SK-N-SH treated with all-trans-retinoic acid at 6 μM for 48 hours (cell line): ENCODE measurements at regions not wholly inside any gene's neighbourhood (a gene's known extent, or its start where the extent isn't known, plus 50 kb on each side); places are given as distances from the start of the nearest gene placed in this dataset.

ENCODE experiments used
- ATAC-seq: fragments of 200-7000 bp; cut with Tn5 transposase; 3 replicates; pipeline ENCODE4 v1.9.1; 2020; ENCODE audit warnings: mild to moderate bottlenecking, moderate library complexity
- ARNTL ChIP-seq: fragments of 450-650 bp; formaldehyde crosslinking; IDR thresholded peaks from 2 replicates; pipeline ENCODE4 v1.5.0; 2020; ENCODE audit warnings: low read depth, mild to moderate bottlenecking, moderate library complexity, borderline replicate concordance
- CREB5 ChIP-seq: fragments of 250-450 bp; sonication (Bioruptor Pico); IDR thresholded peaks from 2 replicates; pipeline ENCODE4 v1.5.1; 2020; ENCODE audit warnings: low read depth, mild to moderate bottlenecking, moderate library complexity
- CSDC2 ChIP-seq: fragments of 250-450 bp; sonication (Bioruptor Pico); IDR thresholded peaks from 2 replicates; pipeline ENCODE4 v1.5.0; 2020; ENCODE audit warnings: mild to moderate bottlenecking, moderate library complexity
- CSRNP3 ChIP-seq: fragments of 250-450 bp; sonication (Bioruptor Pico); IDR thresholded peaks from 2 replicates; pipeline ENCODE4 v1.5.1; 2021; ENCODE audit warnings: mild to moderate bottlenecking, moderate library complexity
- ESRRG ChIP-seq: fragments of 250-450 bp; sonication (Bioruptor Pico); IDR thresholded peaks from 2 replicates; pipeline ENCODE4 v1.6.1; 2021; ENCODE audit warnings: mild to moderate bottlenecking
- ISL1 ChIP-seq: fragments of 250-450 bp; sonication (Bioruptor Pico); IDR thresholded peaks from 2 replicates; pipeline ENCODE4 v2.1.2; 2022; ENCODE audit warnings: mild to moderate bottlenecking, moderate library complexity
- OSR1 ChIP-seq: fragments of 250-450 bp; sonication (Bioruptor Pico); IDR thresholded peaks from 2 replicates; pipeline ENCODE4 v1.8.0; 2022; ENCODE audit warnings: moderate library complexity, mild to moderate bottlenecking, inconsistent platforms
- PATZ1 ChIP-seq: fragments of 250-450 bp; sonication (Bioruptor Pico); IDR thresholded peaks from 2 replicates; pipeline ENCODE4 v1.8.0; 2020; ENCODE audit warnings: mild to moderate bottlenecking, moderate library complexity, borderline replicate concordance
- PPARA ChIP-seq: fragments of 250-450 bp; sonication (Bioruptor Pico); IDR thresholded peaks from 2 replicates; pipeline ENCODE4 v1.5.0; 2020; ENCODE audit warnings: mild to moderate bottlenecking, borderline replicate concordance
- SNAI2 ChIP-seq: fragments of 250-450 bp; sonication (Bioruptor Pico); IDR thresholded peaks from 2 replicates; pipeline ENCODE4 v1.5.0; 2020; ENCODE audit warnings: mild to moderate bottlenecking, moderate library complexity
- TCF4 ChIP-seq: fragments of 250-450 bp; sonication (Bioruptor Pico); IDR thresholded peaks from 2 replicates; pipeline ENCODE4 v1.8.0; 2021; ENCODE audit warnings: mild to moderate bottlenecking, moderate library complexity, borderline replicate concordance
- TOX ChIP-seq: fragments of 250-450 bp; sonication (Bioruptor Pico); IDR thresholded peaks from 2 replicates; pipeline ENCODE4 v1.8.0; 2021; ENCODE audit warnings: mild to moderate bottlenecking, moderate library complexity, borderline replicate concordance
- ZFP3 ChIP-seq: fragments of 250-450 bp; sonication (Bioruptor Pico); IDR thresholded peaks from 2 replicates; pipeline ENCODE4 v1.5.0; 2020; ENCODE audit warnings: mild to moderate bottlenecking, moderate library complexity
- ZFP30 ChIP-seq: fragments of 450-650 bp; formaldehyde crosslinking; IDR thresholded peaks from 2 replicates; pipeline ENCODE4 v1.5.0; 2022; ENCODE audit warnings: mild to moderate bottlenecking, moderate library complexity
- ZNF565 ChIP-seq: fragments of 450-650 bp; formaldehyde crosslinking; conservative IDR thresholded peaks from 2 replicates; pipeline ENCODE4 v1.5.0; 2020; ENCODE audit warnings: low read depth, mild to moderate bottlenecking, moderate library complexity
- ZNF70 ChIP-seq: fragments of 450-650 bp; formaldehyde crosslinking; IDR thresholded peaks from 2 replicates; pipeline ENCODE4 v1.5.0; 2020; ENCODE audit warnings: mild to moderate bottlenecking, moderate library complexity
- ZNF8 ChIP-seq: fragments of 450-650 bp; formaldehyde crosslinking; IDR thresholded peaks from 2 replicates; pipeline ENCODE4 v1.5.0; 2020; ENCODE audit warnings: mild to moderate bottlenecking, moderate library complexity
- TF ChIP-seq, protein P1 (sequence below): fragments of 250-450 bp; sonication (Bioruptor Pico); IDR thresholded peaks from 2 replicates; pipeline ENCODE4 v1.5.0; 2020; ENCODE audit warnings: mild to moderate bottlenecking, moderate library complexity
- TF ChIP-seq, protein P2 (sequence below): fragments of 250-450 bp; sonication (Bioruptor Pico); IDR thresholded peaks from 2 replicates; pipeline ENCODE4 v1.8.0; 2021; ENCODE audit warnings: low read depth, mild to moderate bottlenecking, moderate library complexity, borderline replicate concordance

- ATAC-seq = peak; percentile 92
- TF ChIP-seq ZFP3 (CRISPR knock-in tag) (no peak), ISL1 (CRISPR knock-in tag) (no peak), CSDC2 (CRISPR knock-in tag) (no peak), ESRRG (CRISPR knock-in tag) (no peak), ZFP30 (CRISPR knock-in tag) (no peak), CSRNP3 (CRISPR knock-in tag) (no peak), ZNF70 (CRISPR knock-in tag) (no peak), ARNTL (CRISPR knock-in tag) (no peak), SNAI2 (CRISPR knock-in tag) (no peak), ZNF8 (CRISPR knock-in tag) (no peak), OSR1 (CRISPR knock-in tag) (no peak), TOX (CRISPR knock-in tag) (no peak), PPARA (CRISPR knock-in tag) (no peak), CREB5 (no peak), PATZ1 (CRISPR knock-in tag) (no peak), TCF4 (no peak), ZNF565 (no peak)
- TF ChIP-seq, protein P1, sequence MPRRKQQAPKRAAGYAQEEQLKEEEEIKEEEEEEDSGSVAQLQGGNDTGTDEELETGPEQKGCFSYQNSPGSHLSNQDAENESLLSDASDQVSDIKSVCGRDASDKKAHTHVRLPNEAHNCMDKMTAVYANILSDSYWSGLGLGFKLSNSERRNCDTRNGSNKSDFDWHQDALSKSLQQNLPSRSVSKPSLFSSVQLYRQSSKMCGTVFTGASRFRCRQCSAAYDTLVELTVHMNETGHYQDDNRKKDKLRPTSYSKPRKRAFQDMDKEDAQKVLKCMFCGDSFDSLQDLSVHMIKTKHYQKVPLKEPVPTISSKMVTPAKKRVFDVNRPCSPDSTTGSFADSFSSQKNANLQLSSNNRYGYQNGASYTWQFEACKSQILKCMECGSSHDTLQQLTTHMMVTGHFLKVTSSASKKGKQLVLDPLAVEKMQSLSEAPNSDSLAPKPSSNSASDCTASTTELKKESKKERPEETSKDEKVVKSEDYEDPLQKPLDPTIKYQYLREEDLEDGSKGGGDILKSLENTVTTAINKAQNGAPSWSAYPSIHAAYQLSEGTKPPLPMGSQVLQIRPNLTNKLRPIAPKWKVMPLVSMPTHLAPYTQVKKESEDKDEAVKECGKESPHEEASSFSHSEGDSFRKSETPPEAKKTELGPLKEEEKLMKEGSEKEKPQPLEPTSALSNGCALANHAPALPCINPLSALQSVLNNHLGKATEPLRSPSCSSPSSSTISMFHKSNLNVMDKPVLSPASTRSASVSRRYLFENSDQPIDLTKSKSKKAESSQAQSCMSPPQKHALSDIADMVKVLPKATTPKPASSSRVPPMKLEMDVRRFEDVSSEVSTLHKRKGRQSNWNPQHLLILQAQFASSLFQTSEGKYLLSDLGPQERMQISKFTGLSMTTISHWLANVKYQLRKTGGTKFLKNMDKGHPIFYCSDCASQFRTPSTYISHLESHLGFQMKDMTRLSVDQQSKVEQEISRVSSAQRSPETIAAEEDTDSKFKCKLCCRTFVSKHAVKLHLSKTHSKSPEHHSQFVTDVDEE = no peak
- TF ChIP-seq, protein P2, sequence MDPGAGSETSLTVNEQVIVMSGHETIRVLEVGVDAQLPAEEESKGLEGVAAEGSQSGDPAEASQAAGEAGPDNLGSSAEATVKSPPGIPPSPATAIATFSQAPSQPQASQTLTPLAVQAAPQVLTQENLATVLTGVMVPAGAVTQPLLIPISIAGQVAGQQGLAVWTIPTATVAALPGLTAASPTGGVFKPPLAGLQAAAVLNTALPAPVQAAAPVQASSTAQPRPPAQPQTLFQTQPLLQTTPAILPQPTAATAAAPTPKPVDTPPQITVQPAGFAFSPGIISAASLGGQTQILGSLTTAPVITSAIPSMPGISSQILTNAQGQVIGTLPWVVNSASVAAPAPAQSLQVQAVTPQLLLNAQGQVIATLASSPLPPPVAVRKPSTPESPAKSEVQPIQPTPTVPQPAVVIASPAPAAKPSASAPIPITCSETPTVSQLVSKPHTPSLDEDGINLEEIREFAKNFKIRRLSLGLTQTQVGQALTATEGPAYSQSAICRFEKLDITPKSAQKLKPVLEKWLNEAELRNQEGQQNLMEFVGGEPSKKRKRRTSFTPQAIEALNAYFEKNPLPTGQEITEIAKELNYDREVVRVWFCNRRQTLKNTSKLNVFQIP (CRISPR knock-in tag) = no peak
These were observed 259.5 kb upstream of the E2F7 start for GRCh38 chr12:77324763-77325468.

DNA sequence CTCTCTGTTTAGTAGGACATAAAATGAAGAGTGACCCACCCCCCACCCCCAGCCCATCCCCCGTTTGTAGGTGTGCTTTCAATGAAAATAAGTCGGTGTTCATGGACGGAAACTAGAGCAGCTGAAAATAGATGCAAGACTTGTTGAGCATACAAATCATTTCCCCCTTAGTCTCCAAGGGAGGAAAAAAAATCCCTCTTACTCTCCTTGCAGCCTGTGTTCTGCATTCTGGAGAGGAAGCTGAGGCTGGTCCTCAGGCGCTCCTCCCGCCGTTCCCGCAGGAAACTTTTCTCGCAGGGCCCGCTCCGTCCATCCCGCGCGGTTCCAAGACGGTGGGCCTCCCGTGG, 259.0 kb upstream of the E2F7 start:
- ATAC-seq = peak; percentile 47
- no peak for TF ChIP-seq ZNF565
- TF ChIP-seq ZNF8 (CRISPR knock-in tag) = no peak
- TF ChIP-seq, all 23 proteins: peak for 0

GRCh38 chr12:77323788-77324415, 258.5 kb upstream of the E2F7 start:
- TF ChIP-seq, protein P1 = no peak
- TF ChIP-seq, protein P2 (CRISPR knock-in tag) = no peak

More at GRCh38 chr12:77323788-77324415, 258.5 kb upstream of the E2F7 start:
- no peak for ATAC-seq
